Tibial artery (tissue), 4 donors: ENCODE measurements at regions not wholly inside any gene's neighbourhood (a gene's known extent, or its start where the extent isn't known, plus 50 kb on each side); places are given as distances from the start of the nearest gene placed in this dataset.

Experiments
- DNase-seq, 2 donors: peaks; one replicate each; pipeline ENCODE4 v3.0.0-alpha.2; 2019
- H3K27ac ChIP-seq, 2 donors: fragments of 200-600 bp; sonication (generic) in 1 of 2; 1 replicate in 1 of 2; 2 replicates in 1 of 2; pipeline ENCODE4 v1.5.1; 2018 to 2019; ENCODE audit warnings: mild to moderate bottlenecking in 1 of 2
- H3K27me3 ChIP-seq, 2 donors: fragments of 200-600 bp; sonication (generic) in 1 of 2; one replicate each; pipeline versions ENCODE4 v1.5.1 to v1.6.0; 2016 to 2019
- H3K36me3 ChIP-seq, 3 donors: fragments of 200-600 bp; sonication (generic) in 2 of 3; one replicate each; pipeline ENCODE4 v1.5.1; 2016 to 2019; ENCODE audit warnings: mild to moderate bottlenecking in 2 of 3
- H3K4me1 ChIP-seq, 4 donors: fragments of 200-600 bp; sonication (generic) in 2 of 4; 1 replicate in 3 of 4; 2 replicates in 1 of 4; pipeline ENCODE4 v1.5.1; 2016 to 2019
- H3K4me3 ChIP-seq, 2 donors: fragments of 200-600 bp; sonication (generic) in 1 of 2; 1 replicate in 1 of 2; 2 replicates in 1 of 2; pipeline ENCODE4 v1.5.1; 2018 to 2019; ENCODE audit warnings: mild to moderate bottlenecking in 2 of 2
- H3K9me3 ChIP-seq, 3 donors: fragments of 200-600 bp; sonication (generic) in 1 of 3; one replicate each; pipeline ENCODE4 v1.5.1; 2016 to 2019
- CTCF ChIP-seq, 2 experiments: fragments of 200-600 bp in 1 of 2; fragments of 450-650 bp in 1 of 2; IDR thresholded peaks; one replicate each; pipeline ENCODE4 v1.5.1; 2017 to 2019; ENCODE audit warnings: antibody characterized with exemption in 2 of 2, mild to moderate bottlenecking in 1 of 2, moderate library complexity in 1 of 2
- intact Hi-C: fragments of 100-400 bp; cut with DNase I; formaldehyde crosslinking; loops from one replicate; pipeline ENCODE4 v1.15.0; 2023; ENCODE audit warnings: low total_unique reads

- no peak for DNase-seq
- Histone ChIP-seq H3K36me3 (peaks cover 33 to 70% (median 55%) of the 10 kb centered on the region in 3 donors), H3K27ac (no peak overlapping the region), H3K27me3 (no peaks in the 10 kb centered on the region), H3K4me3 (no peak overlapping the region), H3K4me1 (no peaks in the 10 kb centered on the region), H3K9me3 (no peaks in the 10 kb centered on the region)
- intact Hi-C loops, result no loop called here
- no peak for TF ChIP-seq CTCF (IDR thresholded peaks at IDR 0.05)
Measured at GRCh38 chr2:120977582-120978358, 242.1 kb downstream of the GLI2 start.

GRCh38 chr2:120978359-120979050 is 242.8 kb downstream of the GLI2 start:
- H3K27me3 ChIP-seq, result no peaks in the 10 kb centered on the region
- DNase-seq, result no peak
- no peak for TF ChIP-seq CTCF (IDR thresholded peaks at IDR 0.05)
- peaks cover 35 to 70% (median 58%) of the 10 kb centered on the region in 3 donors for H3K36me3 ChIP-seq
- H3K27ac ChIP-seq, result no peak overlapping the region
- no peaks in the 10 kb centered on the region for H3K4me1 ChIP-seq
- no peaks in the 10 kb centered on the region for H3K9me3 ChIP-seq
- intact Hi-C loops, result no loop called here
- no peak overlapping the region for H3K4me3 ChIP-seq

GRCh38 chr2:120979398-120979797 is 243.7 kb downstream of the GLI2 start:
- Histone ChIP-seq H3K36me3 (peaks cover 41 to 71% (median 63%) of the 10 kb centered on the region in 3 donors), H3K27me3 (no peaks in the 10 kb centered on the region), H3K27ac (no peak overlapping the region), H3K4me3 (no peak overlapping the region), H3K9me3 (no peaks in the 10 kb centered on the region), H3K4me1 (no peaks in the 10 kb centered on the region)
- intact Hi-C loops, result no loop called here
- DNase-seq, result no peak
- no peak for TF ChIP-seq CTCF (IDR thresholded peaks at IDR 0.05)

DNA sequence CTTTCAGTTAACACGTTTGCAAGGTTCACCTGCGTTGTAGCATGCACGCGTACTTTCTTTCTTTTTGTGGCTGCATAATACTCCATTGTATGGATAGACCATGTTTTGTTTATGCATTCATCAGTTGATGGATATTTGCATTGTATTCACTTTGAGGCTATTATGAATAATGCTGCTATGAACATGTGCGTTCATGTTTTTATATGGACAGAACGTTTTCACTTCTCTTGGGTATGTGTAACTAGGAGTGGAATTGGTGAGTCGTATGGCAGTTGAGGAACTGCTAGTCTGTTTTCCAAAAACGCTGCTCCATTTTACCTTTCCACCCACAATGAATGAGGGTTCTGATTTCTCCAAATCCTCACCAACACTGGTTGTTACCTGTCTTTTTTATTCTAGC is 244.3 kb downstream of the GLI2 start:
- no peaks in the 10 kb centered on the region for H3K9me3 ChIP-seq
- no peak overlapping the region for H3K27ac ChIP-seq
- no peaks in the 10 kb centered on the region for H3K27me3 ChIP-seq
- H3K4me1 ChIP-seq, result no peaks in the 10 kb centered on the region
- no peak for TF ChIP-seq CTCF (IDR thresholded peaks at IDR 0.05)
- intact Hi-C loops, result no loop called here
- DNase-seq, result no peak
- no peak overlapping the region for H3K4me3 ChIP-seq
- H3K36me3 ChIP-seq, result peaks cover 40 to 71% (median 63%) of the 10 kb centered on the region in 3 donors

DNA sequence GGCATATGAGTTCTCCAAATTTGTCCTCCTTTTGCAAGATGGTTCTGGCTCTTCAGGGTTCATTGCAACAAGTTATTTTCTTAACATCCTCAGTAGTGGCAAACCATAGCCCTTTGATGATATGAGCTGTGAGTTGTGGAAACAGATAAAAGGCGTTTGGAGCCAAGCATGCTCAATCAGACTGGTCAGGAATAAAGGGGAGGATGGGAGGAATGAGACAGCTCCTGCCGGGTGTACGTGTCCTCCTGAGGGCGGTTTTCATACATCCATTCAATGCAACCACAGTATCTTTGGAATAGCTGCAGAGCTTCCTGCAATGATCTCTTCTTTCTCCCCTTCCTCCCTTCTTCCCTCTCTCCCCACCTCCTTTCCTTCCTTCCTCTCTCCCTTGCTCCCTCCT is 245.8 kb downstream of the GLI2 start:
- H3K27me3 ChIP-seq, result no peaks in the 10 kb centered on the region
- H3K27ac ChIP-seq, result no peak overlapping the region
- no peak for TF ChIP-seq CTCF (IDR thresholded peaks at IDR 0.05)
- peaks cover 30 to 71% (median 62%) of the 10 kb centered on the region in 3 donors for H3K36me3 ChIP-seq
- intact Hi-C loops, result no loop called here
- H3K4me3 ChIP-seq, result no peak overlapping the region
- H3K4me1 ChIP-seq, result no peaks in the 10 kb centered on the region
- no peaks in the 10 kb centered on the region for H3K9me3 ChIP-seq
- no peak for DNase-seq
